GM12891 (cell line): ENCODE measurements at regions not wholly inside any gene's neighbourhood (a gene's known extent, or its start where the extent isn't known, plus 50 kb on each side); places are given as distances from the start of the nearest gene placed in this dataset.

Experiments
- POLR2A ChIP-seq: IDR thresholded peaks from 2 replicates; pipeline ENCODE4 v1.6.1; 2011; ENCODE audit warnings: low read depth, low read length, control low read depth
- POLR2AphosphoS5 ChIP-seq: IDR thresholded peaks from 2 replicates; pipeline ENCODE4 v1.6.1; 2011; ENCODE audit warnings: low read depth, low read length, control low read depth
- SPI1 ChIP-seq: IDR thresholded peaks from 2 replicates; pipeline ENCODE4 v1.6.1; 2011; ENCODE audit warnings: low read depth, low read length, control low read depth

GRCh38 chr2:49813208-49813607 lies 658.9 kb upstream of the FSHR start:
- TF ChIP-seq POLR2A (no peak), POLR2AphosphoS5 (no peak), SPI1 (no peak)
